ENCODE measurements at regions not wholly inside any gene's neighbourhood (a gene's known extent, or its start where the extent isn't known, plus 50 kb on each side); places are given as distances from the start of the nearest gene placed in this dataset.
"Not testable (repeated sequence)": the region's sequence is repeated elsewhere in the genome, so short reads cannot be mapped to it uniquely, and the experiment has no call there.

DNA sequence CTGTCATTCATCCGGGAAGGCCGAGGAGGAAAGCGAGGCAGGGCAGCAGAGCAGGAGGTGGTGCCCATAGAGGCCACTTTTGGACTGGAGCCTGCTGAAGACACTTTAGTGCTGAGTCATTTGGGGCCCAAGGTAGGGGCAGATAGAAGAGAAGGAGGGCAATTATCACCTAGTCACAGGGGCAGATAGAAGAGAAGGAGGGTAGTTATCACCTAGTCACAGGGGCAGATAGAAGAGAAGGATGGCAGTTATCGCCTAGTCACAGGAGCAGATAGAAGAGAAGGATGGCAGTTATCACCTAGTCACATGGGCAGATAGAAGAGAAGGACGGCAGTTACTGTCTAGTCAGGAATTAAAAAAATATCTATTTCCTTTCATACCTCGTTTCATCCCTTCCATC lies 1372.6 kb downstream of the FOXD4L5 start:
- DNase-seq, result not testable (repeated sequence)

GRCh38 chr9:63909076-63909475 lies 1375.9 kb downstream of the FOXD4L5 start:
- DNase-seq, result not testable (repeated sequence)

DNA sequence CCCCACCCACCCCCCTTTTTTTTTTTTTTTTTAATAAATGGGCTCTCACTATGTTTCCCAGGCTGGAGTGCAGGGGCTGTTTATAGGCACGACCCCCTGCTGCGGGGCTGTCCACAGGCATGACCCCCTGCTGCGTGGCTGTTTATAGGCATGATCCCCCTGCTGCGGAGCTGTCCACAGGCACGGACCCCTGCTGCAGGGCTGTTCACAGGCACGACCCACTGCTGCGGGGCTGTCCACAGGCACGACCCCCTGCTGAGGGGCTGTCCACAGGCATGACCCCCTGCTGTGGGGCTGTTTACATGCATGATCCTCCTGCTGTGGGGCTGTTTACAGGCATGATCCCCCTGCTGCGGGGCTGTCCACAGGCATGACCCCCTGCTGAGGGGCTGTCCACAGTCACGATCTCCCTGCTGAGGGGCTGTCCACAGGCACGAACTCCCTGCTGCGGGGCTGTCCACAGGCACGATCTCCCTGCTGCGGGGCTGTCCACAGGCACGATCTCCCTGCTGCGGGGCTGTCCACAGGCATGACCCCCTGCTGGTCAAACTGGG lies 1385.3 kb downstream of the FOXD4L5 start:
- DNase-seq, result not testable (repeated sequence)

GRCh38 chr9:63881386-63881785 lies 1403.6 kb downstream of the FOXD4L5 start:
- not testable (repeated sequence) for DNase-seq

- not testable (repeated sequence) for DNase-seq
Observed at GRCh38 chr9:63876380-63876779, 1408.6 kb downstream of the FOXD4L5 start.

- DNase-seq, result no peak
Observed at GRCh38 chr9:63859475-63860215, 1425.4 kb downstream of the FOXD4L5 start.

DNA sequence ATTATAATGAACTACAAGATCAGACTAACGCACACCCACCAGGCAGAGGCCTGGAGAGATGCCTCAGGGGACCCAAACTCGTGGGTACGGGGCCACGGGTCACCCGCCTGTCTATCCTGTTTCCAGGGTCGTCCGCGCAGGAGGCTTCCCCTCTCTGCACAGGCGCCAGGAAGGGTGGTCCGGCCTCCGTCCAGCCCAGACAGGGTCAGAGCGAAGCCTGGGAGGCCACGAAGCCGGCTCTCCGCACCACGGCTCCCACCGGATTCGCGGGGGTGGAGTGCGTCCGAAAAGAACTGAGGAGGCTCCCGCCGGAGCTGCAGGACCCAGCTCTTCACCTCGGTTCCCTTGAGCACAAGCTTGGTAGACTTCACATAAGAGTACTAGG lies 1425.9 kb downstream of the FOXD4L5 start:
- not testable (repeated sequence) for DNase-seq

- DNase-seq, result not testable (repeated sequence)
Observed at GRCh38 chr9:63853140-63853751, 1431.8 kb downstream of the FOXD4L5 start.

DNA sequence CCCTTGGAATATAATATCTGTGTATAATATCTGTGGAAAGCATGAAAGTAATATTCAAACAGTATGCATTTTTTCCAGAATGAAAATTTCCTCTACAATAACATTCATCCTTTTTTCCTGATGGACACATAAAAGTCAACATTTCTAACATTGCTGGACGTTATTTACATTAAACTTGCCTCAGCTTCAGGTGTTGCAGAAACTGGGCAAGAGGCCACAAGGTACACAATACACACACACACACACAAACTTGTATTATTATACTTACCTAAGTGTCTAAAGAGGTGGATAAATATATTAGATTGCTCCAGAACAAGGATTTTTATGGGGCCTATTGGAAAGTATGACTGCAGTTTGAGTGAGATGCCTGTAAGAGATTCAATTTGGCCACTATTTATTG lies 1460.2 kb downstream of the FOXD4L5 start:
- not testable (repeated sequence) for DNase-seq

GRCh38 chr9:63823375-63824201 lies 1461.4 kb downstream of the FOXD4L5 start:
- DNase-seq, result not testable (repeated sequence)

DNA sequence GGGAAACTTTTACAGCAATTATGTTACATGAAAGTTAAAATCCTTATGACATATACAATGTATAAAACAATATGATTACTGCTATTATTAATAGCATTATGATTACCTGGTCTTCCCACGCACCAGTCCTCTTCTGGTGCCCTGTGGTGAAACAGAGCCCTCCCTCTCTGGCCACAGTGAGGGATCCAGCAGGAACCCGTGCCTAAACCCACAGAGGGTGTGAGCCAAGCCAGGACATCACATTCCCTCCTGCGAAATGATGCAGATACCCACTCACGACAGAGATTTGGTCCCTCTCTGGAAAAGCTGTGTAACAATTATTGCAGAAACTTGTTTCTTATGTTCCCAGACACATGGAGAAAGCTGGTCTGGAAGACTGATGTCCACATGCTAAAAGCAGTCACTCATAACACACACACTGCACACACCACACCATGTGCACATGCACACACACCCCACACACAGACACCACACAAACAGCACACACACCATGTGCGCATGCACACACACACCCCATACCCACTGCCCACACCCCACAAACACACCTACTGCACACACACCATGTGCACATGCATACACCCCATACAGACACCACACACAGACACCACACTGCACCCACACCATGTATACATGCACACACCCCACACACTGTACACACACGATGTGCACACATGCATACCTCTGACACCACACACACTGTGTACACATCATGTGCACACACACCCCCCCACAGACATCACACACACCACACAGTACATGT lies 1462.2 kb downstream of the FOXD4L5 start:
- not testable (repeated sequence) for DNase-seq

- not testable (repeated sequence) for DNase-seq
Observed at GRCh38 chr9:63821293-63821692, 1463.7 kb downstream of the FOXD4L5 start.

DNA sequence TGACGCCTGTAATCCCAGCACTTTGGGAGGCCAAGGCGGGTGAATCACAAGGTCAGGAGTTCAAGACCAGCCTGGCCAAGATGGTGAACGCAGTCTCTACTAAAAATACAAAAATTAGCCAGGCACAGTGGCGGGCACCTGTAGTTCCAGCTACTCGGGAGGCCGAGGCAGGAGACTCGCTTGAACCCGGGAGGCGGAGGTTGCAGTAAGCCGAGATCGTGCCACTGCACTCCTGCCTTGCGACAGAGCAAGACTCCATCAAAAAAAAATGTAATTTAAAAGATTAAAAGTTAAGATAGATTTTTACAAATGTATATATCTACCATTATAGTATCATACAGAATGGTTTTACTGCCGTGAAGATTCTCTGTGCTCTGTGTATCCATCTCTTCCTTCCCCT lies 1464.1 kb downstream of the FOXD4L5 start:
- not testable (repeated sequence) for DNase-seq

GRCh38 chr9:63820383-63820782 lies 1464.6 kb downstream of the FOXD4L5 start:
- DNase-seq, result not testable (repeated sequence)

- DNase-seq, result no peak
Observed at GRCh38 chr9:63817622-63818518, 1467.1 kb downstream of the FOXD4L5 start.

DNA sequence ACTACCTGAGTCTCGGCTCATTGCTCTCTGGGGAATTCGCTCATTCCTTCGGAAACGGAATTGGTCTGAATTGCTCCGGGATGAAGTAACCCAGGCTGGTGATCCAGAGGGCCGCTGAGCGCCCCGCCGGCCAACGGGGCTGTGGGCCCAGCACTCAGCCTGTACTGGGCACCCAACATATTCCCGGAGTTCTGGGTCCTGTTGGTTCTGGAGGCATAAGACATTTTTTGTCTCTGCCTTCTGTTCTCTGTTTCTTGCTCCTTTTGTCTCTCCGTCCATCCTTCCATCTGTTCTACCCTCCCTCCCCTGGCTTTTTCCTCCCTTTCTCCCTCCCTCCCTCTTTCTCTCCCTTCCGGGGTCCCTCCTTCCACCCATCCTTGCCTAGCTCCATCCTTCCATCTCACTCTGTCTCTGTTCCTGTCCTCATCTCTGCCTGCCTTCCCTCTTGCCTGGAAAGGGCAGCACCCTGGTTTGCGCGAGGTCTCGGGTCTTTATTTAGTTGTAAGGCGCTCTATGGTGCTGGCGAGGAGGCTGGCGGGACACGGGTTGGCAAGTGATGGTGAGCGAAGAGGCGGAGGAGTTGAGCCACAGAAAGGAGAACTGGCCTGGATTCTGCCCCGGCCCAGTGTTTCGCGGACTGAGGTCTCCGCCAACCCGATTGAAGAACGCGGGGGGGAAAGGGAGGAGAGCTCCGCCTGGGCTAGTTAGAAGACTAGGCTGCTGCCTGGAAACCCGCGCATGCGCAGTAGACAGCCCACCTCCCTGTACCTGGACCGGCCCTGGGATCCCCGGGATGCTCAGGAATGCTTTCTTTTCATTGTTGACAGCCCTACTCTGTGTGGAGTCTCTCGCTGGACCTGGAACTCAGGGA lies 1468.0 kb downstream of the FOXD4L5 start:
- DNase-seq, result no peak

DNA sequence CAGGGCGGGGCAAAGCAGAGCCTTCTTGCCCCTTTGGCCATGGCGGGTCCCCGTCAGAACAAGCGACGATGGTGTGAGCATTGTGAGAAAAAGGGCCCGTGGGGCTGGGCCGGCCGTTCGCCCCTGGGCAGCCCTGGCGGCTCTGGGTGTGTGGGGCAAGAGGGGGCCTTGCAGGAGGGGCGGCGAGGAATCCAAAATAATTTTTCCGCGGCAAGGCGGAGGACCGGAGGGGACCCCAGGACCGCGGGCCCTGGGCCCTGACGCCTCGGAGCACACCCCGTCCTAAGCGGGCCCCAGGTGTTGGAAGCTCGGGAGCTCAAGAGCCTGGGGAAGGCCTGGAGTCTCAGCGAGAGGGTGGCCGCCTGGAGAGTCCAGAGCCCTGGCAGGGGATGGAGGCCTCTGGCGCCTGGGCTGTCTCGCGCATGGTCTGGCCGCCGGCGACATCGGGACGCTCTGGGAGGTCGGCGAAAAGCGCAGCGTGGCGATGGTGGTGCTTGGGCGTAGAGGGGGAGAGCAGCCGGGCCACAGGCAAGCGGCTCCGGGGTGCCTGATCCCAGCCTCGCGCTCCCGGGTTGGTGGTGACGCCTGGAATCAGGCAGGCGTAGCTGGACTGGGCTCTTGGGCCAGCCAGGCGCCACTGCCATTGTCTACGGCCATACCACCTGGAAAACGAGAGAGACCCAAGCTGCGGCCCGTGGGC lies 1469.9 kb downstream of the FOXD4L5 start:
- DNase-seq, result not testable (repeated sequence)

- not testable (repeated sequence) for DNase-seq
Observed at GRCh38 chr9:63813391-63814021, 1471.5 kb downstream of the FOXD4L5 start.

GRCh38 chr9:63812822-63813221 lies 1472.2 kb downstream of the FOXD4L5 start:
- not testable (repeated sequence) for DNase-seq
